LHCN-M2 (cell line): ENCODE measurements at regions not wholly inside any gene's neighbourhood (a gene's known extent, or its start where the extent isn't known, plus 50 kb on each side); places are given as distances from the start of the nearest gene placed in this dataset.
"Not testable (repeated sequence)": the region's sequence is repeated elsewhere in the genome, so short reads cannot be mapped to it uniquely, and the experiment has no call there.

Experiments used
- DNase-seq: peaks from one replicate; pipeline ENCODE4 v3.0.0-alpha.2; 2012; ENCODE audit warnings: low read depth

DNA sequence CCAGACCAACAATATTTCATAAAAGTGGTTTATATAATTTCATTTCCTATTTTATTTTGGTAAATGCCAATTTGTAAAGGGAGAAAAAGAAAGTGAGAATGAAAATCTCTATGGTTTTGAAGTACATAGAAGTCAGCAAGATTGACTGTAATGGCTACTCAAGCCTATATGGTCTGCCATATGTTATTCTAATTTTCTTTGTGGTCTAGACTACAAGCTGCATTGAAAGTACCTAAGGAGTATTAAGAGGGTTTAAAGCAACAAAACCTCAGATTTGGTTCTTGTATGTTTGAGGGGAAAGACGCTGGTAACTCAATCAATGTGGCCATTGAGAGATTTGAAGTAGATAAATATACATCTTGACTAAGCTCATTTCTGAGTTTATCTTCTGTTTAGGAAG is 193.5 kb upstream of the EYA4 start:
- DNase-seq = no peak

- DNase-seq = no peak
Observed at GRCh38 chr6:133051240-133051639, 189.9 kb upstream of the EYA4 start.

DNA sequence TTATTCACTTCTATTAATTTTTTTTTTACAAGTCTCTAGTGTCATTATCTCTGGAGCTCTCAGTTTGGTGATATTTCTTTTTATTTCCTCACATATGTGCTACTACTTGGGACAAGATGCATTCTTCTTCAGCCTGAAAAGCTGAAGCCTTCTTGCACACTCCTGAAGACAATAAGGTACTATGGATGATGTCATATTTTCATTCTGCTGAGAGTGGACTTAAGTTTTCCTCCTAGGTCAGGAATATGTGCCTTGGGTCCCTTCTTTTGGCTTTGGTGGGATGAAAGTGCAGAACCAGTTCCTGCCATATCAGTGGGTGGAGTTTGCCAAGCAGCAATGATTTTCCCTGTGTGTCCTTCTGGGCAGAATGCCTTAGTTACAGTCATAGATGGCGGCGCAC is 188.7 kb upstream of the EYA4 start:
- no peak for DNase-seq

DNA sequence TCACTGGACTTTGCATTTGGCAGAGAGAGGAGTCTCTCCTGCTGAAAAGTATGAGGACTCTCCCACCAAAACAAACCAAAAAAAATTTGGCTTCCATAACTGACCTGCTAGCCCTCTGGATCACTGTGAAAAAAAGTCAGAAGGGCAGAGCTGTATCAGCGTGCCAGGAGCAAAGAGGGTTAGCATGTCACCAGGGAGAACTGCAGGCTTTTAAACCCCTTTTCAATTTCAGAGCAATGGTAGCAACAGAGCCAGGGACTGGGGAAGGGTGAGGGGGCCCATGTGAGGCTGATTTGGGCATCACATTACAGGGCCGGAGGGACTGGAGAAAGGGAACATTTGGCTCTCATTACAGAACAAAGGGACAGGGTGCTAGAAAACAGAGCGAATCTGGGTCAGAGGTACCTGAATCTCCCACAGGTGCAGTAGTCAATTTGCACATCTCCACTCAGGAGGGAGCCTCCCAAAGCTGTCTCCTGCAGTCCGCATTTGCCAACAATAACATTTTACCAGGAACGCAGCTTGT is 185.7 kb upstream of the EYA4 start:
- no peak for DNase-seq

DNA sequence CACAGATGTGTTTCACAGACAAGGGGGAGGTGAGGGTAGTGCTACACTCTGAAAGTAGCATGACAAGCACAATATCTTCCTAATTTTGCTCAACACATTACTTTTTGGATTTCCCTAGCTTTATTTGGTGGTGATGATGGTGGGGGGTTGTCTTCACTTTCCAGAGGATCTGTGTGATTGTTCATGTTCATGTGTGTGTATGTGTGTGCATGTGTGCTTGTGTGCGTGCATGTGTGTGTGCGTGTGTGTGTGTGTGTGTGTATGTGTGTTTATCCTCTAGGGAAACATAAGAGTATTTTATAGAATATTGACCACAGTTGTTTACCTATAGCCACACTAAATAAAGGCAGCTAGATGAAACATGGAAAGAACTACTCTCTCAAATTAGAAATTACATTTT is 183.8 kb upstream of the EYA4 start:
- no peak for DNase-seq

DNA sequence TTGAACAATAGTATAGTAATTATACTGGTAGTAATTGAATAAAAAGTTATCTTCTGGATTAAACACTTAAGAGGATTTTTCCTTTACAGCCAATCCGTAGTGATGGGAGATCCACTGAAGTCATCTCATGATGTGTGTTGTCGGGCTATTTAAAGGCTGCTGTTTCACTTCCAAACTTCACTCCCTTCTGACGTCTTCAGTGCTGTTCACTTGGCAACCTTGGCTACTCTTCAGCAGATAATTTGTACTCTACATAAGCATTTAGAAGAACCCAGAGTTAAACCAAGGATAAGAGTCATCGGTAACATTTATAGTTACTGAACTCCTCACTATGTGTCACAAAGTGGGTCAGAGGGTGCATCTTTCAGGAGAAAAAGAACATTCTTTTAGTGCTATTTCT is 179.1 kb upstream of the EYA4 start:
- DNase-seq = peak; percentile 66

GRCh38 chr6:133062696-133063306 is 178.4 kb upstream of the EYA4 start:
- peak; percentile 34 for DNase-seq

GRCh38 chr6:133067960-133068359 is 173.2 kb upstream of the EYA4 start:
- DNase-seq = no peak

GRCh38 chr6:133070410-133071043 is 170.6 kb upstream of the EYA4 start:
- DNase-seq = no peak

DNA sequence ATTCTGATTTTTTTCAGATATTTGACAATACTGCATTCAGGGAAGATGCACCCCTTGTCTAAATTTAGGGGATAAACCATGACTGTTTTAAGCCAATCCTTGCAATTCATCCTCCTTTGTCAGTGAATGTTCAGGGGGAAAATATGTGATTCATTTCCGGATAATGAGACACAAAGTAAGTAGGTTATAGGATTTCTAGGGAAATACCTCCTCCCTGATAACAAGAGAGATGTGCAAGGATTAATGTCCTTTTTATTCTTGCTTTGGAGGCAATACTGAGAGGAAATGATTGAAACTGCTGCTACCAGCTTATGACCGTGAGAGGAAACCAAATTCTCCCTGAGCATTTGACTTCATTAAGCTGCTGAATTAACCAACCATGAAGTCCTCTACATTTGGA is 161.3 kb upstream of the EYA4 start:
- DNase-seq = no peak

GRCh38 chr6:133083248-133083967 is 157.7 kb upstream of the EYA4 start:
- no peak for DNase-seq

- DNase-seq = no peak
Observed at GRCh38 chr6:133085471-133085870, 155.7 kb upstream of the EYA4 start.

- no peak for DNase-seq
Observed at GRCh38 chr6:133085896-133086295, 155.3 kb upstream of the EYA4 start.

GRCh38 chr6:133088931-133089695 is 152.0 kb upstream of the EYA4 start:
- no peak for DNase-seq

DNA sequence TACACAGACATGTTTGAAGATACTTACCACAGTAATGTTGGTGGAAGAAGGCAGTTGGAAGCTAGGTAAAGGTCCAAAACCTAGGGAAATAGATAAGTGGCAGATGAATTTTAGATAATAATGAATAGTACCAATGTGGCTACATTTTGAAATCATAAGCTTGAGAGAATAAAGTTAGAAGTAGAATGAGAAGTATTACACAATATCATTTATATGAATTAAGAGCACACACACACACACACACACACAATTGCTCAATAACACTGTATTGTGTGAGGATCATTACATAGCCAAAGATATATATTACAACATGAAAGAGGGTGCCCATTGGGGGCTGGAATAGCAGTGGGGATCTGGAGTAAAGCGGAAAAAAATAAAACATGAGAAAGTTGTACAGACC is 149.0 kb upstream of the EYA4 start:
- no peak for DNase-seq

- DNase-seq = no peak
Observed at GRCh38 chr6:133092771-133093170, 148.4 kb upstream of the EYA4 start.

GRCh38 chr6:133093211-133093610 is 147.9 kb upstream of the EYA4 start:
- not testable (repeated sequence) for DNase-seq

DNA sequence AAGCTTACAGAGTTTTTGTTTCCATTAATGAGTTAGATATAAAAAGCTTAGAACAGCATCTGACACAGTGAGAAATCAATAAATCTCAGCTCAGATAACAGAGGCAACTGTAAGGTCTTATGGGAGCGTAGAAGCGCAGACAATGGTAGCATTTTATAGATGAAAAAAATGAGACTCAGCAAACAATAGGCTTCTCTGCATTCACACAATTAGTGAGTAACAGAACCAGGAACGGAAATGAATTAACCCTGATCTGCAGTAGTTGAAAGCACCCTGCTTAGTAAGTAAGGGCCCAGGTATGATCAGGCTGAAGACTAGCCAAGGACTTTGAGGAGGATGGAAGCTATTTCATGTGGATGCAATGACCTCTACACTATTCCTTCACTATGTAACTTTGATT is 147.2 kb upstream of the EYA4 start:
- no peak for DNase-seq

DNA sequence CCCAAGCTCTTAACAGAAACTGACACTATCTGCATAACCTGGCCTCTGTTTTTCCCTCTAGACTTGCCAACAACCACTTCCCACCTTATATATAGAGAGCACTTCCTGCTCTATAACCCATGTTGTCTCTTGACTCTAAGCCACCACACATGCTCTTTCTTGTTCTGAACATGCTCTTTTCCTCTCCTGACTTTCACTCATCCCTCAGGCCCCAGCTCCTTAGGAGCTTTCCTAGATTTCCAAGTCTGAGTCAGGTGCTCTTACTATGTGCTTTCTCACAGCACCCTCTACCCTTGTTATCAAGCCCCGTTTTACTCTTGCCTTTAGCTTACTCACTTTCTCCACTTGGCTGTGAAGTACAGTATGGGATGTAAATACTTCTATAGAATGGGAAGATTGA is 143.9 kb upstream of the EYA4 start:
- no peak for DNase-seq

- DNase-seq = peak; percentile 89
Observed at GRCh38 chr6:133099573-133099972, 141.6 kb upstream of the EYA4 start.

DNA sequence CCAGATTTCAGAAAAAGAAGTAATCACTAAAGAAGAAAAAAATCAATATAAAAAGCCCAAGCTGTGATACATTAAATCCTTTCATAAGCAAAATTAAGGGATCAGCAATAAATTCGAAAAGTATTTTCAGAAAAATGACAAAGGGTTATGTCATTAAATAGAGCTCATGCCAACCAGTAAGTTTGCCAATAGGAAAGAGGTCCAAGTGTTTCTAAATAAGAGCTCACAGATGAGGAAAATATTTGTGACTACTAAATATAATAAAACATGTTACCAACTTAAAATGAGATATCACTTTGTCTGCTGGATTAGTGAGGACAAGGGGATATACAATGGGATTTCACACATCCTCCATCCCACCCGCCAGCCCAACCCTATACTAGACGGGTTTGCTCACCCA is 140.3 kb upstream of the EYA4 start:
- no peak for DNase-seq

- peak; percentile 31 for DNase-seq
Observed at GRCh38 chr6:133101790-133102189, 139.4 kb upstream of the EYA4 start.
